ENCODE measurements at regions not wholly inside any gene's neighbourhood (a gene's known extent, or its start where the extent isn't known, plus 50 kb on each side); places are given as distances from the start of the nearest gene placed in this dataset.

GRCh38 chrX:13177921-13178566 is 133.6 kb upstream of the FAM9C start:
- FAIRE-seq: no peak
- no peak for DNase-seq (ENCODE audit: low read depth)

DNA sequence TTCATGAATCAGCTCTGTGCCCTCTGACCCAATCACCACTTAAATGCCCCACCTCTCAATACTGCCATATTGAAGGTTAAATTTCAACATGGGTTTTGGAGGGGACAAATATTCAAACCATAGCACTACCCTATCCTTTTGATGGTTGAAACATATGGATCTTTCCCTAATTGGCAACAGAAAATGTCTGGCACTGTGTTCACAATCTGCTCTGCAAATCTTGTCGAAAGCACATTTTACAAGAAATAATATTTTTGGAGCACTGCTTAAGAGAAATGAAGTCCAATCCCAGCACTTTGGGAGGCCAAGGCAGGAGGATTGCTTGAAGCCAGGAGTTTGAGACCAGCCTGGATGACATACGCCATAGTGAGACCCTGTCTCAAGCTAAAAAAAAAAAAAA is 130.6 kb upstream of the FAM9C start:
- DNase-seq (ENCODE audit: low read depth) (no peak), FAIRE-seq (no peak)
- no peak for TF ChIP-seq CTCF (IDR thresholded peaks at IDR 0.05; ENCODE audit: insufficient read depth, low read length, severe bottlenecking)
- Histone ChIP-seq H3K27me3 (ENCODE audit: control insufficient read depth, insufficient read depth, low read length) (no peaks in the 10 kb centered on the region), H3K4me3 (ENCODE audit: low read depth, low read length) (no peak overlapping the region), H3K36me3 (ENCODE audit: control insufficient read depth, insufficient read depth, low read length) (no peaks in the 10 kb centered on the region)

More at GRCh38 chrX:13177921-13178566, 133.6 kb upstream of the FAM9C start:
- TF ChIP-seq CTCF (IDR thresholded peaks at IDR 0.05; ENCODE audit: insufficient read depth, low read length, severe bottlenecking): no peak
- Histone ChIP-seq H3K4me3 (ENCODE audit: low read depth, low read length) (no peak overlapping the region), H3K36me3 (ENCODE audit: control insufficient read depth, insufficient read depth, low read length) (no peaks in the 10 kb centered on the region), H3K27me3 (ENCODE audit: control insufficient read depth, insufficient read depth, low read length) (no peaks in the 10 kb centered on the region)

- no peak for FAIRE-seq
Observed at GRCh38 chrX:13170966-13171558, 126.6 kb upstream of the FAM9C start.

DNA sequence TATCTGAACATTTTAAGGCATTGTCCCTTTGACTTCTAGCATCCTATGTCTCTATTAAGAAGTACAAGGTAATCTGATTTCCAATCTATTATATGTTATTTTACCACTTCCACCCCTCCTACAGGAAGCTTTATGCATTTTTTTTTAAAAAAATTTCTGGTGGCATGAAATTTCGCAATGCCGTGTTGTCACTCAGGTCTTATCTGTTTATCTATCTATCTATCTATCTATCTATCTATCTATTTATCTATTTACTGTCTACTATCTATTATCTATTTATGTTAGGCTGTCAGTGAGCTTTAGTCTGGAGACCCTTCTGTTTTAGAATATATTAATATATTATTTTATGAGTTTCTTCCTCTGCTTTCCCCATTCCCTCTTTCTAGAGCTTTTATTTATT is 125.3 kb upstream of the FAM9C start:
- no peaks in the 10 kb centered on the region for H3K36me3 ChIP-seq (ENCODE audit: control insufficient read depth, insufficient read depth, low read length)
- H3K4me3 ChIP-seq (ENCODE audit: low read depth, low read length): no peak overlapping the region
- no peak for DNase-seq (ENCODE audit: low read depth)
- no peaks in the 10 kb centered on the region for H3K27me3 ChIP-seq (ENCODE audit: control insufficient read depth, insufficient read depth, low read length)
- no peak for TF ChIP-seq CTCF (IDR thresholded peaks at IDR 0.05; ENCODE audit: insufficient read depth, low read length, severe bottlenecking)
- FAIRE-seq: no peak

More at GRCh38 chrX:13170966-13171558, 126.6 kb upstream of the FAM9C start:
- Histone ChIP-seq H3K4me3 (ENCODE audit: low read depth, low read length) (no peak overlapping the region), H3K36me3 (ENCODE audit: control insufficient read depth, insufficient read depth, low read length) (no peaks in the 10 kb centered on the region), H3K27me3 (ENCODE audit: control insufficient read depth, insufficient read depth, low read length) (no peaks in the 10 kb centered on the region)
- TF ChIP-seq CTCF (IDR thresholded peaks at IDR 0.05; ENCODE audit: insufficient read depth, low read length, severe bottlenecking): no peak
- DNase-seq (ENCODE audit: low read depth): no peak

- Histone ChIP-seq H3K27me3 (ENCODE audit: control insufficient read depth, insufficient read depth, low read length) (no peaks in the 10 kb centered on the region), H3K4me3 (ENCODE audit: low read depth, low read length) (no peak overlapping the region), H3K36me3 (ENCODE audit: control insufficient read depth, insufficient read depth, low read length) (no peaks in the 10 kb centered on the region)
- no peak for DNase-seq (ENCODE audit: low read depth)
- no peak for TF ChIP-seq CTCF (IDR thresholded peaks at IDR 0.05; ENCODE audit: insufficient read depth, low read length, severe bottlenecking)
- FAIRE-seq: no peak
Observed at GRCh38 chrX:13168269-13168668, 123.8 kb upstream of the FAM9C start.
